Endothelial cell (in vitro differentiated cells): ENCODE measurements at regions not wholly inside any gene's neighbourhood (a gene's known extent, or its start where the extent isn't known, plus 50 kb on each side); places are given as distances from the start of the nearest gene placed in this dataset.

Source experiments
- DNase-seq: peaks from one replicate; pipeline ENCODE4 v3.0.0; 2021; ENCODE audit warnings: low spot score
- H3K27ac Mint-ChIP-seq: one replicate; pipeline ENCODE4 v1.8.0; 2021; ENCODE audit warnings: mixed read lengths, inconsistent platforms; ENCODE audit not compliant: unreplicated experiment
- H3K27me3 Mint-ChIP-seq: one replicate; pipeline ENCODE4 v1.8.0; 2021; ENCODE audit warnings: mild to moderate bottlenecking, moderate library complexity, mixed read lengths, inconsistent platforms; ENCODE audit not compliant: unreplicated experiment
- H3K36me3 Mint-ChIP-seq: one replicate; pipeline ENCODE4 v1.8.0; 2021; ENCODE audit warnings: mild to moderate bottlenecking, low read depth, mixed read lengths, inconsistent platforms; ENCODE audit not compliant: unreplicated experiment
- H3K4me1 Mint-ChIP-seq: one replicate; pipeline ENCODE4 v1.8.0; 2021; ENCODE audit warnings: mild to moderate bottlenecking, mixed read lengths, inconsistent platforms; ENCODE audit not compliant: unreplicated experiment
- H3K4me3 Mint-ChIP-seq: one replicate; pipeline ENCODE4 v1.8.0; 2021; ENCODE audit warnings: mild to moderate bottlenecking, mixed read lengths, inconsistent platforms; ENCODE audit not compliant: unreplicated experiment
- H3K9me3 Mint-ChIP-seq: one replicate; pipeline ENCODE4 v1.8.0; 2021; ENCODE audit warnings: mixed read lengths, inconsistent platforms; ENCODE audit not compliant: unreplicated experiment
- CTCF ChIP-seq: fragments of 200-600 bp; sonication (generic); IDR thresholded peaks from one replicate; pipeline ENCODE4 v1.5.0; 2021; ENCODE audit warnings: antibody characterized with exemption; ENCODE audit not compliant: unreplicated experiment

GRCh38 chr12:25872137-25872536, 86.3 kb upstream of the RASSF8 start:
- H3K27ac Mint-ChIP-seq = no peak overlapping the region
- TF ChIP-seq CTCF = no peak

GRCh38 chr12:25875661-25876060, 82.8 kb upstream of the RASSF8 start:
- Mint-ChIP-seq H3K9me3 (no peaks in the 10 kb centered on the region), H3K4me1 (no peaks in the 10 kb centered on the region), H3K4me3 (no peak overlapping the region), H3K27me3 (no peaks in the 10 kb centered on the region), H3K27ac (no peak overlapping the region), H3K36me3 (no peaks in the 10 kb centered on the region)
- no peak for TF ChIP-seq CTCF
- no peak for DNase-seq

More at GRCh38 chr12:25872137-25872536, 86.3 kb upstream of the RASSF8 start:
- DNase-seq = no peak
- Mint-ChIP-seq H3K4me1 (no peaks in the 10 kb centered on the region), H3K9me3 (no peaks in the 10 kb centered on the region), H3K36me3 (no peaks in the 10 kb centered on the region), H3K27me3 (no peaks in the 10 kb centered on the region), H3K4me3 (no peak overlapping the region)

- Mint-ChIP-seq H3K9me3 (no peaks in the 10 kb centered on the region), H3K36me3 (no peaks in the 10 kb centered on the region), H3K4me1 (no peaks in the 10 kb centered on the region), H3K4me3 (no peak overlapping the region), H3K27ac (no peak overlapping the region), H3K27me3 (no peaks in the 10 kb centered on the region)
- no peak for DNase-seq
- no peak for TF ChIP-seq CTCF
Observed at GRCh38 chr12:25876383-25877045, 82.0 kb upstream of the RASSF8 start.

GRCh38 chr12:25877446-25877845, 81.0 kb upstream of the RASSF8 start:
- H3K9me3 Mint-ChIP-seq = no peaks in the 10 kb centered on the region
- H3K27ac Mint-ChIP-seq = no peak overlapping the region
- H3K4me1 Mint-ChIP-seq = no peaks in the 10 kb centered on the region
- H3K36me3 Mint-ChIP-seq = no peaks in the 10 kb centered on the region
- no peak for DNase-seq
- no peaks in the 10 kb centered on the region for H3K27me3 Mint-ChIP-seq
- no peak overlapping the region for H3K4me3 Mint-ChIP-seq
- no peak for TF ChIP-seq CTCF

GRCh38 chr12:25882266-25882665, 76.2 kb upstream of the RASSF8 start:
- no peaks in the 10 kb centered on the region for H3K4me1 Mint-ChIP-seq
- no peaks in the 10 kb centered on the region for H3K9me3 Mint-ChIP-seq
- no peaks in the 10 kb centered on the region for H3K36me3 Mint-ChIP-seq
- DNase-seq = no peak
- TF ChIP-seq CTCF = no peak
- H3K27me3 Mint-ChIP-seq = no peaks in the 10 kb centered on the region
- H3K4me3 Mint-ChIP-seq = no peak overlapping the region
- no peak overlapping the region for H3K27ac Mint-ChIP-seq
